AG09309 (cell line): ENCODE measurements at regions not wholly inside any gene's neighbourhood (a gene's known extent, or its start where the extent isn't known, plus 50 kb on each side); places are given as distances from the start of the nearest gene placed in this dataset.

ENCODE experiments used
- DNase-seq: peaks from one replicate; pipeline ENCODE4 v3.0.0-alpha.2; 2010; ENCODE audit warnings: low read depth
- H3K4me3 ChIP-seq: 2 replicates; pipeline ENCODE4 v1.5.1; 2011; ENCODE audit warnings: mild to moderate bottlenecking, low read depth, low read length, moderate library complexity; ENCODE audit not compliant: control insufficient read depth
- CTCF ChIP-seq: IDR thresholded peaks from 2 replicates; pipeline ENCODE4 v1.5.1; 2011; ENCODE audit warnings: mild to moderate bottlenecking, low read depth, low read length, inconsistent platforms; ENCODE audit not compliant: insufficient read depth, control insufficient read depth; ENCODE audit errors: missing control alignments

- no peak overlapping the region for H3K4me3 ChIP-seq
Measured at GRCh38 chr12:58082996-58083395, 141.6 kb downstream of the ATP23 start.

GRCh38 chr12:58086006-58086405 is 144.6 kb downstream of the ATP23 start:
- no peak for DNase-seq
- no peak for TF ChIP-seq CTCF

More at GRCh38 chr12:58082996-58083395, 141.6 kb downstream of the ATP23 start:
- TF ChIP-seq CTCF: no peak
- DNase-seq: no peak

GRCh38 chr12:58086930-58087329 is 145.6 kb downstream of the ATP23 start:
- no peak for DNase-seq
- TF ChIP-seq CTCF: no peak
- no peak overlapping the region for H3K4me3 ChIP-seq

More at GRCh38 chr12:58086006-58086405, 144.6 kb downstream of the ATP23 start:
- H3K4me3 ChIP-seq: no peak overlapping the region

- no peak overlapping the region for H3K4me3 ChIP-seq
- DNase-seq: no peak
- TF ChIP-seq CTCF: no peak
Measured at GRCh38 chr12:58087423-58088127, 146.2 kb downstream of the ATP23 start.

- no peak overlapping the region for H3K4me3 ChIP-seq
- no peak for TF ChIP-seq CTCF
- no peak for DNase-seq
Measured at GRCh38 chr12:58089588-58089987, 148.2 kb downstream of the ATP23 start.

- no peak for TF ChIP-seq CTCF
- no peak overlapping the region for H3K4me3 ChIP-seq
- no peak for DNase-seq
Measured at GRCh38 chr12:58090685-58091084, 149.3 kb downstream of the ATP23 start.

- H3K4me3 ChIP-seq: no peak overlapping the region
- no peak for DNase-seq
- TF ChIP-seq CTCF: no peak
Measured at GRCh38 chr12:58095002-58095401, 153.6 kb downstream of the ATP23 start.
